H1 (cell line): ENCODE measurements at regions not wholly inside any gene's neighbourhood (a gene's known extent, or its start where the extent isn't known, plus 50 kb on each side); places are given as distances from the start of the nearest gene placed in this dataset.

Experiments used
- CTCF ChIA-PET: fragments of 300-600 bp; sonication (Branson Sonifier 250); formaldehyde crosslinking; loops from one replicate; lab custom pipeline; 2021; ENCODE audit not compliant: partially characterized antibody; lab: Charles Lee
- POLR2A ChIA-PET: fragments of 300-600 bp; sonication (Branson Sonifier 250); formaldehyde crosslinking; loops from one replicate; lab custom pipeline; 2021; ENCODE audit warnings: inconsistent platforms; ENCODE audit not compliant: partially characterized antibody; lab: Charles Lee
- DNase-seq, 2 experiments: peaks; one replicate each; pipeline versions ENCODE4 v3.0.0 to v3.0.0-alpha.2; 2010 to 2022; ENCODE audit warnings: low spot score in 2 of 2, low read depth in 1 of 2, mixed read lengths in 1 of 2
- FAIRE-seq: peaks from 2 replicates; lab custom pipeline; 2011; peaks lifted over from hg19 to GRCh38; lab: Jason Lieb, UNC
- H2AFZ ChIP-seq: 2 replicates; pipeline ENCODE4 v1.8.1; 2012; ENCODE audit warnings: low read length, inconsistent platforms
- H2AK5ac ChIP-seq: 2 replicates; pipeline ENCODE4 v1.6.1; 2013; ENCODE audit warnings: low read depth, low read length
- H2BK120ac ChIP-seq: replicated peaks from 2 replicates; pipeline ENCODE3; 2013; ENCODE audit warnings: low read depth, low read length, inconsistent platforms
- H2BK12ac ChIP-seq: 2 replicates; pipeline ENCODE4 v1.6.1; 2013; ENCODE audit warnings: low read depth, low read length
- H2BK15ac ChIP-seq: 2 replicates; pipeline ENCODE4 v1.6.1; 2013; ENCODE audit warnings: low read length
- H2BK20ac ChIP-seq: 2 replicates; pipeline ENCODE4 v1.6.1; 2013; ENCODE audit warnings: low read length
- H2BK5ac ChIP-seq: 2 replicates; pipeline ENCODE4 v1.6.1; 2013; ENCODE audit warnings: low read depth, low read length
- H3K14ac ChIP-seq: 2 replicates; pipeline ENCODE4 v1.6.1; 2013; ENCODE audit warnings: inconsistent platforms; ENCODE audit not compliant: insufficient read length
- H3K18ac ChIP-seq: 2 replicates; pipeline ENCODE4 v1.6.1; 2013; ENCODE audit warnings: low read length; ENCODE audit errors: extremely low read depth
- H3K23ac ChIP-seq: 2 replicates; pipeline ENCODE4 v1.6.1; 2013; ENCODE audit warnings: inconsistent platforms; ENCODE audit not compliant: insufficient read length
- H3K23me2 ChIP-seq: 2 replicates; pipeline ENCODE4 v1.6.1; 2013; ENCODE audit warnings: low read depth, low read length
- H3K27ac ChIP-seq: 2 replicates; pipeline ENCODE4 v1.6.1; 2011; ENCODE audit warnings: low read depth, low read length, inconsistent platforms
- H3K27me3 ChIP-seq, 4 experiments: replicated peaks in 1 of 4; 1 replicate in 1 of 4; 2 replicates in 3 of 4; pipeline versions ENCODE4 v1.6.1 to v1.8.1; 2011 to 2013; ENCODE audit warnings: low read length in 3 of 4, mild to moderate bottlenecking in 3 of 4, inconsistent platforms in 2 of 4, mixed read lengths in 2 of 4, moderate library complexity in 1 of 4; ENCODE audit not compliant: control insufficient read depth in 3 of 4, insufficient read depth in 3 of 4; ENCODE audit errors: extremely low read depth in 1 of 4
- H3K36me3 ChIP-seq, 4 experiments: 2 replicates each; pipeline versions ENCODE4 v1.6.1 to v1.8.1; 2011 to 2013; ENCODE audit warnings: mild to moderate bottlenecking in 4 of 4, low read length in 3 of 4, moderate library complexity in 2 of 4, control low read depth in 1 of 4, inconsistent platforms in 1 of 4; ENCODE audit not compliant: insufficient read depth in 4 of 4, control insufficient read depth in 2 of 4
- H3K4ac ChIP-seq: replicated peaks from 2 replicates; pipeline ENCODE3; 2013; ENCODE audit warnings: low read length, low read depth, mixed read lengths, inconsistent platforms; ENCODE audit not compliant: insufficient read length
- H3K4me1 ChIP-seq, 4 experiments: replicated peaks in 1 of 4; 1 replicate in 1 of 4; 2 replicates in 3 of 4; pipeline versions ENCODE4 v1.6.1 to v1.8.1; 2011 to 2013; ENCODE audit warnings: low read length in 3 of 4, inconsistent platforms in 2 of 4, mixed read lengths in 1 of 4; ENCODE audit not compliant: insufficient read depth in 4 of 4, control insufficient read depth in 3 of 4
- H3K4me2 ChIP-seq, 2 experiments: 2 replicates each; pipeline versions ENCODE4 v1.6.1 to v1.8.1; 2011 to 2013; ENCODE audit warnings: low read depth in 2 of 2, low read length in 2 of 2, control low read depth in 1 of 2, inconsistent platforms in 1 of 2, mild to moderate bottlenecking in 1 of 2; ENCODE audit not compliant: insufficient read depth in 1 of 2
- H3K4me3 ChIP-seq, 4 experiments: fragments of 200-600, 300-600 bp in 1 of 4; sonication (generic), shearing (Covaris generic), sonication (Bioruptor Twin) in 1 of 4; 2 replicates each; pipeline versions ENCODE4 v1.5.1 to v1.8.1; 2011 to 2016; ENCODE audit warnings: low read length in 4 of 4, low read depth in 3 of 4, control low read depth in 2 of 4, inconsistent platforms in 2 of 4, mild to moderate bottlenecking in 2 of 4, mixed read lengths in 1 of 4, moderate library complexity in 1 of 4; ENCODE audit not compliant: insufficient read depth in 2 of 4; ENCODE audit errors: extremely low read depth in 1 of 4
- H3K56ac ChIP-seq: replicated peaks from 2 replicates; pipeline ENCODE3; 2013; ENCODE audit warnings: low read depth, mild to moderate bottlenecking, mixed read lengths, low read length, inconsistent platforms; ENCODE audit not compliant: insufficient read length
- H3K79me1 ChIP-seq: 2 replicates; pipeline ENCODE4 v1.6.1; 2013; ENCODE audit warnings: low read depth, low read length, control low read depth
- H3K79me2 ChIP-seq, 2 experiments: 2 replicates each; pipeline versions ENCODE4 v1.6.1 to v1.8.1; 2012 to 2013; ENCODE audit warnings: low read length in 2 of 2, mild to moderate bottlenecking in 2 of 2, inconsistent platforms in 1 of 2; ENCODE audit not compliant: insufficient read depth in 2 of 2, control insufficient read depth in 1 of 2
- H3K9ac ChIP-seq, 4 experiments: replicated peaks in 1 of 4; 1 replicate in 1 of 4; 2 replicates in 3 of 4; pipeline versions ENCODE4 v1.6.1 to v1.8.1; 2011 to 2013; ENCODE audit warnings: low read depth in 3 of 4, low read length in 3 of 4, control low read depth in 2 of 4, mild to moderate bottlenecking in 2 of 4, moderate library complexity in 2 of 4, inconsistent platforms in 1 of 4; ENCODE audit errors: extremely low read depth in 1 of 4
- H3K9me3 ChIP-seq, 2 experiments: 2 replicates each; pipeline versions ENCODE4 v1.6.1 to v1.8.1; 2012 to 2013; ENCODE audit warnings: mild to moderate bottlenecking in 2 of 2, moderate library complexity in 2 of 2, control low read depth in 1 of 2, inconsistent platforms in 1 of 2, low read depth in 1 of 2, low read length in 1 of 2, mixed read lengths in 1 of 2; ENCODE audit not compliant: insufficient read depth in 2 of 2
- H4K20me1 ChIP-seq, 2 experiments: replicated peaks in 1 of 2; 2 replicates each; pipeline versions ENCODE3 to v1.8.1; 2011 to 2013; ENCODE audit warnings: inconsistent platforms in 2 of 2, low read length in 2 of 2, mild to moderate bottlenecking in 1 of 2; ENCODE audit not compliant: insufficient read depth in 2 of 2, control insufficient read depth in 1 of 2
- H4K5ac ChIP-seq: 2 replicates; pipeline ENCODE4 v1.6.1; 2013; ENCODE audit warnings: low read length, low read depth, mixed read lengths, inconsistent platforms; ENCODE audit not compliant: insufficient read length
- H4K8ac ChIP-seq: 2 replicates; pipeline ENCODE4 v1.8.0; 2013; ENCODE audit warnings: mild to moderate bottlenecking, moderate library complexity, low read length, inconsistent platforms; ENCODE audit not compliant: insufficient read depth; ENCODE audit errors: extremely low read depth
- H4K91ac ChIP-seq: replicated peaks from 2 replicates; pipeline ENCODE3; 2013; ENCODE audit warnings: low read length, mixed read lengths, inconsistent platforms; ENCODE audit not compliant: insufficient read length
- BCL11A ChIP-seq, 2 experiments: IDR thresholded peaks; one replicate each; pipeline ENCODE4 v1.6.1; 2011; ENCODE audit warnings: low read depth in 2 of 2, low read length in 2 of 2, mild to moderate bottlenecking in 2 of 2
- BRCA1 ChIP-seq: IDR thresholded peaks from 2 replicates; pipeline ENCODE4 v1.6.1; 2012; ENCODE audit warnings: low read depth, low read length, improper control_type of control experiment
- CBX5 ChIP-seq: fragments of 300-800, 300-1000 bp; sonication (generic); IDR thresholded peaks from 2 replicates; pipeline ENCODE4 v1.7.1; 2016; ENCODE audit warnings: antibody characterized with exemption, low read length, low read depth
- CHD2 ChIP-seq: IDR thresholded peaks from 2 replicates; pipeline ENCODE4 v1.6.1; 2012; ENCODE audit warnings: low read length, improper control_type of control experiment
- FOSL1 ChIP-seq: IDR thresholded peaks from 2 replicates; pipeline ENCODE4 v1.6.1; 2011; ENCODE audit warnings: mild to moderate bottlenecking, low read depth, low read length, moderate library complexity; ENCODE audit not compliant: insufficient read depth
- RFX5 ChIP-seq: IDR thresholded peaks from 2 replicates; pipeline ENCODE4 v1.6.1; 2011; ENCODE audit warnings: low read depth, low read length, improper control_type of control experiment, borderline replicate concordance
- SUZ12 ChIP-seq: fragments of 200-600 bp; sonication (generic); IDR thresholded peaks from 2 replicates; pipeline ENCODE4 v1.6.1; 2012; ENCODE audit warnings: mild to moderate bottlenecking, inconsistent platforms, low read length, moderate library complexity, mixed read lengths
- TCF12 ChIP-seq: IDR thresholded peaks from 2 replicates; pipeline ENCODE4 v1.6.1; 2011; ENCODE audit warnings: low read depth, mild to moderate bottlenecking, low read length
- WGBS, 2 experiments: shearing (Covaris generic) in 1 of 2; methylation state at CpG; one replicate each; pipeline versions ENCODE4 v1.1.6 to v1.1.7; 2013 to 2015; ENCODE audit warnings: low lambda C conversion rate in 2 of 2, mixed read lengths in 2 of 2, inconsistent platforms in 1 of 2, low coverage in 1 of 2, missing lambda C conversion rate in 1 of 2; ENCODE audit not compliant: insufficient replicate concordance in 2 of 2, insufficient coverage in 1 of 2, insufficient read length in 1 of 2; ENCODE audit errors: extremely low coverage in 1 of 2, missing lambda C conversion rate in 1 of 2; 5-methylcytosine and 5-hydroxymethylcytosine counted together
- TF ChIP-seq, protein P1 (sequence below): IDR thresholded peaks from 2 replicates; pipeline ENCODE4 v1.6.1; 2012; ENCODE audit warnings: inconsistent platforms

DNA sequence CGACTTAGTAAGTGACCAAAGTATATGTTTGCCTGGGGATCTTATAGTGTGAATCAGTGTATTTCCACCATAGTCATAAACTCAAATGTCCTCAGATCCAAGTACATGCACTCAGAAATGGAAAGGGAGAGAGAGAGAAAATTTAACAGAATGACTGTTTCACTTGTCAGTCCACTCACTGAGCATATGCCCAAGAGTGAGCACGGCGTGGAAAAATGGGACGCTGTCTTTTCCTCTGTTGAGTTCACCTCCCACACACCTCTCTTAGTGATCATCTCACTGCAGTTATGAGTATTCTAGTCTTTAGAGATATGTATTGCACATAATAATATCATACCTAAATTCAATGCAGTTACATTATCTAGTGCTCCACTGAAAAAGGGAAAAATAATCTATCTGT lies 156.8 kb upstream of the PRMT6 start:
- CTCF ChIA-PET: no interaction called here
- 97% methylated on average over 4 of the region's 4 CpGs; no CpG with 5 or more reads in 1 of the 2 experiments for WGBS, 2 experiments
- Histone ChIP-seq H3K27ac (no peak overlapping the region), H2BK120ac (no peak overlapping the region), H2BK5ac (no peak overlapping the region), H2BK20ac (no peak overlapping the region), H3K18ac (no peak overlapping the region), H2BK15ac (no peak overlapping the region), H3K56ac (no peak overlapping the region), H4K8ac (no peak overlapping the region), H2AK5ac (no peak overlapping the region), H2AFZ (no peak overlapping the region), H3K23ac (no peak overlapping the region), H4K91ac (no peak overlapping the region), H3K4me1 (no peaks in the 10 kb centered on the region), H3K14ac (no peak overlapping the region), H4K20me1 (no peaks in the 10 kb centered on the region), H3K36me3 (no peaks in the 10 kb centered on the region), H2BK12ac (no peak overlapping the region), H3K4me3 (no peak overlapping the region), H4K5ac (no peak overlapping the region), H3K23me2 (no peaks in the 10 kb centered on the region), H3K27me3 (no peaks in the 10 kb centered on the region), H3K9ac (no peak overlapping the region), H3K4ac (no peak overlapping the region), H3K4me2 (no peak overlapping the region), H3K79me2 (no peaks in the 10 kb centered on the region), H3K9me3 (no peaks in the 10 kb centered on the region), H3K79me1 (no peaks in the 10 kb centered on the region)
- TF ChIP-seq BCL11A (IDR thresholded peaks at IDR 0.05; ENCODE audit: low read depth in 2 of 2, low read length in 2 of 2): no peak
- TF ChIP-seq SUZ12: no peak
- no peak for TF ChIP-seq TCF12
- TF ChIP-seq RFX5: no peak
- TF ChIP-seq CBX5: no peak
- TF ChIP-seq, protein P1, sequence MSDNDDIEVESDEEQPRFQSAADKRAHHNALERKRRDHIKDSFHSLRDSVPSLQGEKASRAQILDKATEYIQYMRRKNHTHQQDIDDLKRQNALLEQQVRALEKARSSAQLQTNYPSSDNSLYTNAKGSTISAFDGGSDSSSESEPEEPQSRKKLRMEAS: no peak
- TF ChIP-seq FOSL1: no peak
- TF ChIP-seq CHD2: no peak
- no peak for TF ChIP-seq BRCA1
- POLR2A ChIA-PET: no interaction called here
- no peak for DNase-seq
- FAIRE-seq: no peak
